ENCODE measurements at regions not wholly inside any gene's neighbourhood (a gene's known extent, or its start where the extent isn't known, plus 50 kb on each side); places are given as distances from the start of the nearest gene placed in this dataset.
"Not testable (repeated sequence)": the region's sequence is repeated elsewhere in the genome, so short reads cannot be mapped to it uniquely, and the experiment has no call there.

DNA sequence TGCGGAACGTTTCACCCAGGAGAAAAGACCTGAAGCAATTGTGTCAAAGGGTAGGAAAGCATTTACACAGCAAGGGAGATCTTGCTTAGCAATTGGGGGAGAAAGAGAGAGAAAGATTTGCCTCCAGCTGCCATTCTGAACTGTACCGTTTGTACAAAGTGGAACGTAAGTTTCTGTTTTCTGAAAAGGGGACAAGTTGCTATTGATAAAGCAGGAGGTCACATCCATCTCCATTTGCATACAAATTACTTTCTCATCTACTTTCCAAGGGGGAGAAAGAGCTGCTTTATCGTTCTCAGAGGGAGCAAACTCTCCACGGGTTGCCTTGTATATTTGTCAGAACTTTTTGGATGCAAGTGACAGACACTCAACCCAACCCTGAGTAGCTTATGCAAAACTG lies 92.0 kb upstream of the CARD11 start:
- no peak for DNase-seq (ENCODE audit: low spot score)
- no peak for ATAC-seq

DNA sequence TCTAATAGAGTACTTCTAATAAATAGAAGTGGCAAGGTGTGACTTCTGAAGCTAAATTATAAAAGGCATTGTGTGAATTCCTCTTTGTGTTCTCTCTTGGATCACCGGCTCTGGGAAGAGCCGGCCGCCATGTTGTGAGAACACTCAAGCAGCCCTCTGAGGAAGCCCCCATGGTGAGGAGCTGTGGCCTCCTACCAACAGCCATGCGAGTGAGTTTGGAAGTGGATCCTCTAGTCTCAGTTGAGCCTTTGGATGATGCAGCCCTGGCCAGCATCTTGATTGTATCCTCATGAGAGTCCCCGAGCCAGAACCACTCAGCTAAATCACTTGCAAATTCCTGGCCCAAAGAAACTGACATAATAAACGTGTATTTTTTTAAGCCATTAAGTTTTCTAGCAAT lies 94.5 kb upstream of the CARD11 start:
- DNase-seq (ENCODE audit: low spot score) (no peak), ATAC-seq (no peak)

DNA sequence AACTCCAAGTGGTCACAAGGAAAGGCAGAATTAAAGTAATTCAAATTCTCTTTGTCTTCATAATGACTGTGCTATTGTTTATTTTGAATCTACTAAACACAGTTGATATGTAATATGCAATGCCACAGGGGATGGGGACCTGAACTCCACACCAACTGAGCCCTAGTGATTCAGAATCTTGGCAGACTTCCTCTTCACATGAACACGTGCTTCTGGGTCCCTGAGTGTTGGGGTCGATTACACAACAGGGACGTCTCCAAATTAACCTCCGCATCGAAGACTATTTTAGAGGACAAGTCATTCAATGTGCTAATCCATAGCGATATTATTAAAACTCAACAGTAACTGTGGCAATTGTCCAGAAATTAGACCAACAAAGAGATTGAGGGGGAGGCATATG lies 95.3 kb upstream of the CARD11 start:
- ATAC-seq (no peak), DNase-seq (ENCODE audit: low spot score) (no peak)

DNA sequence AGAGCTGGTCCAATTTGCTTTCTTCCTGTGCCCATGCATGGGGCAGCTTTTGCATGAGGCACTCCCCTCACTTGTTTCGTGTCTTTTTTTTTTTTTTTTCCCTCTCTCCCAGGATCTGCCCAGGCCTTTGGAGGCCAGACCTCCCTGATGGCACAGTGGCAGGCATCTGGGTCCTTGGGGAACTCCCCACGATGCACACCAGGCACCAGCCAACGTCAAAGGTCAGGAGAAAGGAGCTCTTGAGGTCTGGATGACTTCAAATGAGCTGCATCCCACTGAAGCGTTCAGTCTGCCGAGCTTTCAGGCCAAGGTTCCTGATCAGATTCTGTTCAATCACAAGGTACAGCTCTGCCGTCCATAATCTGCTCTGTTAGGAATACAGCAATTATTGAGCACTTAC lies 97.2 kb upstream of the CARD11 start:
- ATAC-seq (no peak), DNase-seq (ENCODE audit: low spot score) (no peak)

DNA sequence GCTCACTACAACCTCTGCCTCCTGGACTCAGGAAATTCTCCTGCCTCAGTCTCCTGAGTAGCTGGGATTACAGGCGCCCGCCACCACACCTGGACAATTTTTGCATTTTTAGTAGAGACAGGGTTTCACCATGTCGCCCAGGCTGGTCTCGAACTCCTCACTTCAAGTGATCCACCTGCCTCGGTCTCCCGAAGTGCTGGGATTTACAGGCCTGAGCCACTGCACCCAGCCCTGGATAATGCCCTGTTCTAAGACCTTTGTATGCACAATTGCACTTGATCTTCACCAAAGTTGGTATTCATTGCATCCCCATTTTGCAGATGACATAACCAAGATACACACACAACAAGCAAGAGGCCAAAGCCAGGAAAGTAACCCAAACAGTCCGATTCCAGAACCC lies 97.7 kb upstream of the CARD11 start:
- no peak for DNase-seq (ENCODE audit: low spot score)
- no peak for ATAC-seq

DNA sequence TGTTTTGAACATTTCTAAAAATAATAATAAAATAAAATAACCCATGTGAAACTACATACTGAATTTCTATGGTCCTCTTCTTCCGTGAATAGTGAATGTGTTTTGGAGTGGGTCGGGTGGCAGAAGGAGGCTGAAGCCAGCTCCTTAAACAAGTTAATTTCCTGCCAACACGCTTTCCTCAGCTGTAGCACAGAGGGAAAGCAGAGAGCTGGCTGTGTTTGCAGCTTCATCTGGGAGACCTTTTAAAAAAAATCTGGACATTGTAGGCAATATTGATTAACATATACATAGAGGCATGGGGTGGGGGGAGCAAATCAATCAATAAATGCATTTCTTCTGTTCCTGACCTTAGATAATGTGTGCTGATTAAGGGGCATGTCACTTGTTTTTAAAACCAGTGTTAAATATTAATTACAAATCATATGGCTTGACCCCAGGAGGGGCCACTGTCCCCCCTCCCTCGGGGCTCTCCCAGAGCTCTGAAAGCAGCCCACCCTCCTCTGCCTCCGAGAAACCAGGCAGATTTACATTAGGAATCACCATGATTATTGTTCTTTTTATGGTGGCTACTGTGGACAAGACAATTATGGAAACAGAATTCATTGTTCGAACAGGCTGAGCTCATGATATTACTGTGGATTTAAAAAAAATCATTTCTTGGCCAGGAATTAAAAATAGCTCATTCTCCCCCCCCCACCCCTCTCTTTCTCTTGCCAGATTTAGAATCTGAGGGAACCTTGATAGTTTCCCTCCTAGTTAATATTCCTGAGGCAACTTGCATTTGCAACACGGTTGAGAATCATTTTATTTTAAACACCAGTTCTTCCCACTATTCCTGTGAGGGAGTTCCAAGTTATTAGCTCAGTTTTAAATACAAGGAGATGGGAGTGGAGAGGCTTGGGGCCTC lies 100.5 kb upstream of the CARD11 start:
- ATAC-seq: no peak

DNA sequence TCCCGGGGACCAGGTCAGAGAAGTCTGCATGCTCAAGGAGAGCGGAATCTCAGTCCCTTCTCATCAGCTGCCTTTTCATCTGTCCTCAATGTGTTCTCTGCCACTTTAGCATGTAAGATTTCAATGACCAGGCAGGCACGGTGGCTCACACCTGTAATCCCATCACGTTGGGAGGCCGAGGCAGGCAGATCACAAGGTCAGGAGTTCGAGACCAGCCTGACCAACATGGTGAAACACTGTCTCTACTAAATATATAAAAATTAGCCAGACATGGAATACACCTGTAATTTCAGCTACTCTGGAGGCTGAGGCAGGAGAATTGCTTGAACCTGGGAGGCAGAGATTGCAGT lies 101.1 kb upstream of the CARD11 start:
- not testable (repeated sequence) for ATAC-seq; DNase-seq (ENCODE audit: low spot score)

More for the DNA sequence above, 100.5 kb upstream of the CARD11 start:
- no peak for DNase-seq (ENCODE audit: low spot score)

DNA sequence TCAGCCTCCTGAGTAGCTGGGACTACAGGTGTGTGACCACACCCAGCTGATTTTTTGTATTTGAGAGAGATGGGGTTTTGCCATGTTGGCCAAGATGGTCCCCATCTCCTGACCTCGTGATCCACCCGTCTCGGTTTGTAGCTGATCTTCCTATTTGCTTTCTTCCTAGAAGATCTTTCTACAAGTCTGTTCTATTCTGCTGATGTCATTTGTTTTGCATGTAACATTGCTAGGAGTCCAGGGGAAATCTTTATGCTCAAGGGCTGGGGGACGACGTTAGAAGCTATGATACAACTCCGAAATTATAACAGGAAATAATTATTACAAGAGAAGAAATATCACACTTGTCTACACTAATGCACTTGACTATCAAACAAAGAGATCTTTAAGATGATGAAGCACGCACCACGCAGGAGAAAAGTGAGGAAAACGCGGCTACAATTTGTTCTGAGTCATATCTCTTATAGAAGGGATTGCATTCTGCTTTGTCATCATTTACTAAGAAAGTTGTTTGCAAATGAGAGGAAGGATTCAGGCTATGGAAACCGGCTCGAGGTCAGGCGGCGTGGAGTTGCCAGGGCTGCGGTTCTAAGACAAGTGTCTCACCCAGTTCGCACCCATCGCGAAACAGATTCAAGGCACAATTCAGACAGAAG lies 103.0 kb upstream of the CARD11 start:
- no peak for ATAC-seq
- DNase-seq (ENCODE audit: low spot score): no peak

DNA sequence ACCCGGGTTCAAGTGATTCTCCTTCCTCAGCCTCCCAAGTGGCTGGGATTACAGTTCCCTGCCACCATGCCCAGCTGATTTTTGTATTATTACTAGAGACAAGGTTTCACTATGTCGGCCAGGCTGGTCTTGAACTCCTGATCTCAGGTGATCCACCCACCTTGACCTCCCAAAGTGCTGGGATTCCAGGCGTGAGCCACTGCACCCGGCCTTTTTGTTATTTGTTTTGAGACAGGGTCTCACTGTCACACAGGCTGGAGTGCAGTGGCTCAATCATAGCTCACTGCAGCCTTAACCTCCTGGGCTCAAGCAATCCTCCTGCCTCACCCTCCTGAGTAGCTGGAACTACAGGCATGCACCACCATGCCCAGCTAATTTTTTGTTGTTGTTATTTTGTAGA lies 104.8 kb upstream of the CARD11 start:
- ATAC-seq; DNase-seq (ENCODE audit: low spot score): not testable (repeated sequence)

DNA sequence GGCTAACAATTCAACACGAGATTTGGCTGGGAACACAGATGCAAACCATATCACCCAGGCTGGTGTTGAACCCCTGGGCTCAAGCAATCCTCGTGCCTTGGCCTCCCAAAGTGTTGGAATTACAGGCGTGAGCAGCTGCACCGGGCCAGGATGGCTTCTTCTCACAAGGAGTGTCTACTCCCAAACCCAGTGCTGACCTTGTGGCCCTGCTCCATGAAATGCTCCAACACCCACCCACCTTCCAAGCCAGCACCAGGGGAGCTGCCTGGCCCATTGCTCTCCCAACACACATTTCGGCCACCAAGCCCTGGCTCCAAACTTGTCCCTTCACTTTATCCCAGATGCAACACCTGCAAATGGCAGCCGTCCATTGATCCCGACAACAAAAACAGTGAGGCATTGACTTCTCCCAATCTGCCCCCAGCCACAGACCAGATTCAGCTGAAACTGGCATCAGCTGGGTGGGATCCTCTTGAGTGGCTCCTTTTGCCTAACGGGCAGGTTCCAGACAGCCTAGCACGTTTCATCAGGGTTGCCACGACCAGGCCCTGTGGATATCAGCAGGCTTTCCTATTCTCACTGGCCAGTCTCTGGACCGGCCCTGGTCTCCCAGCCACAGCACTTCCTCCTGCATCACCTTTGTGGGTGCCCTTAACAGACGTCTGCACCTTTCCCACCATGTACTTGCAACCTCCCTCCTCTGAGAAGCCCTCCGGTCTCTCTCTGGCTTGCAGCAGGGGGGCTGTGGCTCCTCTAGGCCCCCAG lies 105.7 kb upstream of the CARD11 start:
- DNase-seq (ENCODE audit: low spot score) (no peak), ATAC-seq (no peak)

DNA sequence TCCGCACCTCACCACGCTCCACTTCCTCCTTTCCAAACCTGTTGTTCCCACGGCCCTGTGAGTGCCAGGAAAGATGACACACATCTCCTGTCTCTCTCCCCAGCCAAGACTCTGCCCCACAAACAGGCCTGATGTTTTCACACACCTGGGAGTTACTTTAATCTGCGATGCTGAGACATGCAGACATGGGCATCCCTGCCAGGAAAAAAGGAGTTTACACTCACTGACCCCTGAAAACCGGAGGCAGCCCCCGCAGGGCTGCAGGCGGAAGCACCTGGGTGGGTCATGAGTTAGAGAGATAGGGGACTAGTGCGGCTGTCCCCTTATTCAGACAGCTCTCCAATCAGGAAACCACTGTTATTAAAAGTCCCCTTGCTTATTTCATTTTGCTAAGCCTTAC lies 106.4 kb upstream of the CARD11 start:
- no peak for DNase-seq (ENCODE audit: low spot score)
- ATAC-seq: no peak

DNA sequence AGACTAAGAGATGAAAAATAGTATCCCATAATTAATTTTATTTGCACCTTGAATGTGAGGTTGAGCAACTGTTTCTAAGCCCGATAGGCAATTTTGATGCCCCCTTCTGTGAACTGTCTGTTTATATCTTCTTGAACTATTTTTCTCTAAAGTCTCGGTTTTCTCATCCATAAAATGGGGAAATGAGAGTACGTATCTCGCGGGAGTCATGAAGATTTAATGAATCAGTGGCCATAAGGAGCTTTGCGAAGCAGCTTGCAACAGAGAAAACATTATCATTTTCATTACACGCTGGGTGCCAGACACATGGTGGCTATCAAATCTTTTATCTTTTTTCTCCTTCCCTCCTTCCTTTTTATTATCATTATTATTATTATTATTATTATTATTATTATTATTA lies 108.1 kb upstream of the CARD11 start:
- ATAC-seq (no peak), DNase-seq (ENCODE audit: low spot score) (no peak)

DNA sequence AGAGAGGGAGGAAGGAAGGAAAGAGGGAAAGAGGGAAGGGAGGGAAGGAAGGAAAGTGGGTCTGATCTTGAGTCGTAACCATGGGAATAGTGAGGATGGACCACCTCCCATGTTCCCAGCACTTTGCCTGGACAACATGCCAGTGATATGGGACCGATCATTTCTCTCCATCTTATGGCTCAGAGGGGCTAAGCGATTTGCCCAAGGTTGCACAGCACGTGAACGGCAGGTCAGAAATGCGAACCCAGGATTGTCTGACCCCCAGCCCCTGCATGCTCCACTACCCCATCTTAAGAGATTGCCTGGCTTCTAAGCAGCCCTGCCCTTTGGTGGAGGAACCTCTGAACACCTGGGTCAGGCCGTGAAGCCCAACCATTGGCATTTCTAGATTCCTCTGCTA lies 109.0 kb upstream of the CARD11 start:
- ATAC-seq (no peak), DNase-seq (ENCODE audit: low spot score) (no peak)

DNA sequence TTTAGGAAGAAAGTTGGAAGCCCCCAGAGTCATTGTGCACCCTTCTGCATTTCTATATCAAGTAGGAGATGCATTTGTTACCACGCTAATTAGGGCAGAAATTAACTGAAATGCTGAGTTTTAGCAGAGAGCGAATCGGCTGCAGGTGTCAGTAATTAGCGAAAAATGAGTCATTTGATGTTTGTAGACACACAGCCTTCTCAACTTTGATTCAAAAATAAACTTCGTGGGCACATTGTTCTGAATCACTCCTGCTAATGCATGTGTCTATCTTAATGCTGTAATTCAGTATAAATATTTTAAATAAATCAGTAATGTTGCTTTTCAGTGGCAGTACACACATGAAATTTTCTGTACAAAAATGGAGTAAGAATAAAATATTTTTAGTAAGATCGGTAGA lies 109.5 kb upstream of the CARD11 start:
- no peak for ATAC-seq

DNA sequence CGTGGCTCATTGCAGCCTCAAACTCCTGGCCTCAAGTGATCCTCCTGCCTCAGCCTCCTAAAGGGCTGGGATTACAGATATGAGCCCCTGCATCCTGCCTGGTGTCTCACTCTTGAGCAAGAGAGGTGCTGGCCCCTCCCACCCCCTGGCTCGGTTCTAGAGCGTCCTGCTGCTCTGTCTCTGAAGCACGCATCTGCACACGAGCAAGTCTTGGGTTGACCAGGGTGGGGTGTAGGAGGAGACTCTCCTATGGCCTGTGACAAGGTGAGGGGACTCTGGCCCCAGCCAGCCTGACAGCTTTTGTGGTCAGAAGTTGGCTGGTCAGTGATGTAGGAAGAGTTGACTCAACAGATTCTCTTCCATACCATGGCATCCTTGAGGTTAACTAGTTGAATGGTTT lies 110.7 kb upstream of the CARD11 start:
- no peak for ATAC-seq
- no peak for DNase-seq (ENCODE audit: low spot score)

More for the DNA sequence above, 109.5 kb upstream of the CARD11 start:
- DNase-seq (ENCODE audit: low spot score): no peak

DNA sequence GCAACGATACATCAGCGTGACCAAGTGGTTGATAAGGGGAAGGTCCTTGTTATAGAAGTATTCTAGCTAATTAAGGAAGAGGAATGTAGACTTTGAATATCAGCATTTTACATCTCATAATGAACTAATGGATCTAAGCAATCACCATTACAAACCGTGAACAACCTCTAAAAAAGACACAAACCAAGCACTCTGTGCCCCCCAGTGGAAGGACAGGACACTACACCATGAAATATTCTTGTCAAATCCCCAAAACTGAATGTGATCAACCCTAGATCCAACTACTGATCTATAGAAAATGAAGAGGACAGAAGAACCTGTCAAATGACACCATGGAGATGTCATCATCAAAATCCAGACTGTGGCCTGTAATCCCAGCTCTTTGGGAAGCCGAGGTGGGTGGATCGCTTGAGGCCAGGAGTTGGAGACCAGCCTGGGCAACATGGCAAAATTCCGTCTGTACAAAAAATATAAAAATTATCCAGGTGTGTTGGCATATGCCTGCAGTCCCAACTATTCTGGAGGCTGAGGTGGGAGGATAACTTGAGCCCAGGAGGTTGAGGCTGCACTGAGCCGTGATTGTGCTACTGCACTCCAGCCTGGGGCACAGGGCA lies 111.3 kb upstream of the CARD11 start:
- peak; percentile 78 for ATAC-seq
- DNase-seq (ENCODE audit: low spot score): no peak

DNA sequence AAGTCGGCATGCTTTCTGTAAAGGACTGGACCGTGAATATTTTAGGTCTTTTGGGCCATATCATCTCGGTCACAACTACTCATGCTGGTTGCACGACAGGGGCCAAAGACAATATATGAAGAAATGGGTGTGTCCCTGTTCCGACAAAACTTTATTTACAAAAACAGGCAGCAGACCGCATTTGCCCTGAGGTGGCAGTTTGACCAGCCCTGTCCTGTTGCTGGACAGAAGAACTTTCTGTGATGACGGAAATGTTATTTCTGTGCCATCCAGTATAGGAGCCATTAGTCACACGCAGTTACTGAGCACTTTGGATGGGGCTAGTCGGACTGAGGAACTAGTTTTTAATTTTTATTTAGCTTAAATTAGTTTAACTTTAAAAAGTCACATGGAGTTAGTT lies 112.8 kb upstream of the CARD11 start:
- DNase-seq (ENCODE audit: low spot score): no peak
- ATAC-seq: no peak

DNA sequence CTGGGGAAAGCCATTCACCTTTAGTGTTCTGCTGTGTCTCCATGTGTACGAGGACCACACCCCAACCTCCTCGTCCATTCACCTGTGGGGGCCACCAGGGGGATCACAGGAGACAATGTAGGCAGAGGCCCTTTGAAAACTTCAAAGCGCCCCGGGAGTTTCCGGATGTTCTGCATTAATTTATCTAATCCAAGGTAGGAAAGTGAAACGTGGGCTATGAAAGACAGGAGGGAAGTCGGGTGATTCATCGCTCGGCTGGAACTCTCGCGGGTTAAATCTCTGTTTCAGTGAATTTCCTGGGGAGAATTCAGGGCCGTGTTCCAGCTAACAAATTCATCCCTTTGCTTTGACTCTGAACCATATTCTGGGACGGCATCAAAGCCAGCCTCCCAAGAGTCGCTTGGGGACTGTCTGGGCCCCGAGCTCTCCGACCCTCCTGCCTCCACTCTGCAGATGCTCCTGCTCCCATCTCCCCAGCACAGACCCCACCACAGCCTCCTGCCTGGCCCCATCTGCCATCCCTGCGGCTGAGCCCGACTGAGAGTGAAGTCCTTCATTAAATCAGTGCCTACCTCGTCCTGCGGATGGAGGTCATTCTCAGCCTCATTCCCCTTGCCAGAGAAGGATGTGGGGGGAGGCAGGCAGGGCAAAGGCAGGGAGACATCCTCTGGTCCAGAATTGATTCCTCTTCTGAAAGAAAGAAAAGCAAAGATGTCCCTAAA lies 114.1 kb upstream of the CARD11 start:
- DNase-seq (ENCODE audit: low spot score) (no peak), ATAC-seq (no peak)

DNA sequence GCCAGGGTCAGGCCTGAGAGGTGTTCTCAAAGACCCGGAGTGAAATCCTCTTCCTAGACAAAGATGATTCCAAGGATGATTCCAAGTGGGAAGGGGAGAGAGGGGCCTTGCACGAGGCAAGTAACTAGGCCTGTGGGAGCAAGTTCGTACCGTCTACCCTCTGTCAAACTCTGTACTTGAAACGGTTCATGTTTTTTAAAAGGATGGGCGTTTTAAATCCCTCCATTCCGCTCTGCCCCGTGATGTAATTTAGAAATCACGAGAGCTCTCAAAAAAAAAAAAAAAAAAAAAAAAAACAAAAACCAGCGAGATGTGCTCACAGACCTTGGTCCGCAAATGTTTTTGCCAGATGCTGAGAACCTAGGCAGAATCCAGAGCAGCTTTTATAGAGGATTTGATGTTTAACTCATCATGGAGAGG lies 114.7 kb upstream of the CARD11 start:
- ATAC-seq: no peak
- no peak for DNase-seq (ENCODE audit: low spot score)

DNA sequence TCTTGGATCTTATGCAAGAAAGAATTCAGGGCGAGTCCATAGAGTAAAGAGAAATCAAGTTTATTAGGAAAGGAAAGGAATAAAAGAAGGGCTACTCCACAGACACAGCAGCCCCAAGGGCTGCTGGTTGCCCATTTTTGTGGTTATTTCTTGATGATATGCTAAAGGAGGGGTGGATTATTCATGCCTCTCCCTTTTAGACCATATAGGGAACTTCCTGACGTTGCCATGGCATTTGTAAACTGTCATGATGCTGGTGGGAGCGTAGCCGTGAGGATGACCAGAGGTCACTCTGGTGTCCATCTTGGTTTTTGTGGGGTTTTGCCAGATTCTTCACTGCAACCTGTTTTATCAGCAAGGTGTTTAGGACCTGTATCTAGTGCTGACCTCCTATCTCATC lies 115.4 kb upstream of the CARD11 start:
- ATAC-seq (no peak), DNase-seq (ENCODE audit: low spot score) (no peak)

DNA sequence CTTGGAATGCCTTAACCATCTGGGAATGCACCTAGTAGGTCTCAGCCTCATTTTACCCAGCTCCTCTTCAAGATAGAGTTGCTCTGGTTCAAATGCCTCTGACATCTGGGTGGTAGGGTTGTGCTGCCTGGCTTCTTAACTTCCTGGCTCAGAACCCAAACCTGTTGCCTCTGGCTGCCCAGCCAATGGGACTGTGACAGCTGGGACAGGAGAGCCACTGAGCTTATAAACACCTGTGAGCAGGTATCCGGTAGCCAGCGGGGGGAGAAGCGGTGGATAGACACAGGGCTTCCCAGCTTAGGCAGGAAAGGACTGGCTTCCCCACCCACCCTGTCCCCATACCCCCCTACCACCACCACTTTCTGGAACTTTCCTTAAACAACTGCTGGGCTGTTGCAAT lies 115.8 kb upstream of the CARD11 start:
- no peak for ATAC-seq
- no peak for DNase-seq (ENCODE audit: low spot score)

All from left lobe of liver (tissue), 2 donors.